Embryonic facial prominence (tissue), 1 donor: ENCODE measurements at regions not wholly inside any gene's neighbourhood (a gene's known extent, or its start where the extent isn't known, plus 50 kb on each side); places are given as distances from the start of the nearest gene placed in this dataset.

Experiments
- DNase-seq: peaks from one replicate; pipeline ENCODE4 v3.0.0-alpha.2; 2016; ENCODE audit errors: extremely low spot score

DNA sequence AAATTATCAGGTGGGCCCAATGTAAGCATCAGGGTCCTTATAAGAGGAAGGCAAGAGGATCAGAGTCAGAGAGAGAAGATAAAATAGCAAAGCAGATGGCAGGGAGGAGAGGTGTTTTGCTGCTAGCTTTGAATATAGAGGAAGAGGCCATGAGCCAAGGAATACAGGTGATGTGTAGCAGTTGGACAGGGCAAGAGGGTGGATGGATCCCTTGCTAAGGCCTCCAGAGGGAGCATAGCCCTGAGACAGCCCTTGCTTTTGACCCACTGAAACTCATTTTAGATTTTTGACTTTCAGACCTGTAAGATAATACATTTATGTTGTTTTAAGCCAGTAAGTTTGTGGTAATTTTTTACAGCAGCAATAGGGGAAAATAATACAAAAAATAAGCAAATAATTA, 116.6 kb upstream of the PARD3B start:
- no peak for DNase-seq

- DNase-seq, result no peak
Measured at GRCh38 chr2:204431529-204431928, 113.7 kb upstream of the PARD3B start.

DNA sequence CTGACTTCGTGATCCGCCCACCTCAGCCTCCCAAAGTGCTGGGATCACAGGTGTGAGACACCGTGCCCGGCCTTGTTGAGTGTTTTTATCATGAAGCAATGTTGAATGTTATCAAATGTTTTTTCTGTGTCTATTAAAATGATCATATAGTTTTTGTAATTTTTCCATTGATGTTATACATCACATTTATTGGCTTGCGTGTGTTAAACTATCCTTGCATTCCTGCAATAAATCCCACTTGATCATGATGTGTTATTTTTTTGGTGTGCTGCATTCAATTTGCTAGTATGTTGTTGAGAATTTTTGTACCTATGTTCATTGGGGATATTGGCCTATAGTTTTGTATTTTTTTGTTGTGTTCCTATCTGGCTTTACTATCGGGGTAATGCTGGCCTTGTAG, 113.1 kb upstream of the PARD3B start:
- no peak for DNase-seq

GRCh38 chr2:204434660-204435462, 110.4 kb upstream of the PARD3B start:
- no peak for DNase-seq

DNA sequence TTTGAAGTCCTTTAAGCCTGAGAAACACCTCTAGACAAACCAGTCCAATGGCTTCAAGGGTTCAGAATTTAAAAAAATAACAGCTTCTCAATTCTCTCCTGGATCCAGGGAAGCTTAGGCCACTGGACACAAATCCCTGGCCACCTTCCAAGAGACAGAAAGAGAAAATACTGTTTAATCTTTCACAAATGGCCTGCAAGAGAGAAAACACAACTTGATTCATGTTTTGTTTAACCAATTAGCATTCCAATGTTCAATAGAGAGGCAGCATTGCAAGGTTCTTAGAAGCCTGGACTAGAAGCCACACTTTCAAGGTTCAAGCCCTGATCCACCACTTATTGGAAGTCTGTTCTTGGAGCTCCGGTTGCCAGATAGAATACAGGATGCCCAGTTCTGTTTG, 109.0 kb upstream of the PARD3B start:
- DNase-seq, result no peak

DNA sequence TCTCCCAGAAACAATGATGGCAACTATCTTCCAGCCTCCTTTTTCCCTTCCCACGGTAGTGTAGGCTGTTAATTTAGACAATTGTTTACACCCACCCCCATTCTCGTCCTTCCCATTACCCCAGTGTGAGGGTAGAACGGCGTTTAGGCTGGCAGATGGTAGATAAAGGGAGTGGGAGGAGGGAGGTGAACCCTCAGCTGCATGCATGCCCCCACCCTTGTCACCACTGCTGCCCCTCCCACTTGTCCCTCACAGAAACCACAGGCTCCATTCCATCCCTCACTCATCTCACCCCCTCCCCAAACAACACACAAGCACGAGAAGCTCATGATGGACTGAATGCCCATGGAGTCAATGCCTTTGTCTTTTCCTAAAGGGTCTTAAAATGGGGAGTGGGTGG, 107.9 kb upstream of the PARD3B start:
- no peak for DNase-seq

GRCh38 chr2:204437815-204438756, 107.2 kb upstream of the PARD3B start:
- no peak for DNase-seq

- DNase-seq, result no peak
Measured at GRCh38 chr2:204441316-204441715, 104.0 kb upstream of the PARD3B start.

GRCh38 chr2:204445149-204445548, 100.1 kb upstream of the PARD3B start:
- DNase-seq, result no peak

DNA sequence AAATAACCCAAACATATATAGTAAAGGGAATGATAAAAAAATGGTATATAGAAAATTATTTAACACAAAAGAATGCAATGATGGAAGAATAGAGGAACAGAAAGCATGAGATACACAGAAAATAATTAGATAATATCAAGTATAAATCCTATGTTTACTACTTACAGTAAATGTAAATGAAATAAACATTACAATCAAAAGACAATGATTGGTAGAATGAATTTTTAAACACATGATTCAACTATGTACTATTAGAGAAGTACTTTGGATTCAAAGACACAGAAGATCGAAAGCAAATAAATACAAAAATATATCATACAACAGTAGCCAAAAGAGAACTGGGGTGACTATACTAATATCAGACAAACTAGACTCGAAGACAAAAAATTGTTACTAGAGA, 97.6 kb upstream of the PARD3B start:
- no peak for DNase-seq

DNA sequence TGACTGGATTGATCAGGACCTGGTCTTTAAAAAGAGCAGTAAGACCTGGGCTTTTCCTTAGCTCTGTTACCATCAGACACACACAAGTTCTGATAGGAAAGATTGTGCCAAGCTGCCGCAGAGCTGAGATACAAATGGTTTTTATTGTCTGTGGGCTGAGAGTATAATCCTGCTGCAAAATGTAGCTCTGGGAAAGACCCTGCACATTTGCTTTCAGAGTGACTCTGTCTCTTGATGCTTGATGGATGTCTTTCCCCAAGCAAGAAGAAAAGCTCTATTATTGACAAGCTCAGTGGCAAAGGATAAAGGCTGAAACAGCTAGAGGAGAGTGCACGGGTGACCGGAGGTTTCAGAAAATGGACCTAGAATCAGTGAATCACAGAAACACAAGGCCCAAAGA, 95.3 kb upstream of the PARD3B start:
- DNase-seq, result no peak

DNA sequence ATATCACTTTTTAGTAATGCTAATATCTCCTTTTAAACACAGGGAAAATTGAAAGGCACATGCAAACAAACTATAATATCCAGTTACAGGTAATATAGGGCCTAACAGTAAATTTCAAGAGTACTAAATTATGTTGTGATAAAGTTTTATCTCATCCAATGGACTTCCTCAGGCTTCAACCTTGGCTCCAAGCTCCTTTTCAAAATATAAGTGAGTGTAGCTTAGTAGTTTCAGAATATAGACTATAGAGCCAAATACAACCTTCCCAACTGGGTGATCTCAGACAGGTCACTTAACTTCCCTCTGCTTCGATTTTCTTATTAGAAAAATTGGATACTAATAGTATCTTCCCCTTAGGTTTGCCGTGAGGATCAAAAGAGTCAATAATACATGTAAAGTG, 93.5 kb upstream of the PARD3B start:
- DNase-seq, result no peak

DNA sequence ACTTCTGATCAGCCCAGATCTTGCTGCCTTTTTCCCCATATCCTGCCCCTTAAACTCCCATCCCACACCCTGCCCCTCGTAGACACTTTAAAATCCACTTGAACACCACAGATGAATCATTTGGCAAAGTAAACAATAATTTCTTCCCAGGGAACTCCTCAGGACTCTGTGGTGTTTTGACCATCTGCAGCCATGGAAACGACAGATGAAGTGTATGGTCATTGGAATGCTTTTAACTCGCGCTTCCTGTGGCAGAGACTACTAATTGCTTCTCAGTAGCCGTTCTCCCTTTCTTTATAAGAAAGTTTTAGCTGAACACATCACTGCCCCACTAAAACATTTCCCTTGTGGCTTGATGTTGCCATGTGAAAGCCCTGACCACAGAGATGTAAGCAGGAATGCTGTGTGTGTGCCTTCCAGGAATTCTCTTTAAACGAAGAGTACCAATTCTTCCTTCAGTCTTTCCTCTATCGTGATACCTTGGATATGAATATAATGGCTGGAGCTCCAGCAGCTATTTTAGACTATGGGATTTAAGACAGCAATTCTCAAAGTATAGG, 92.7 kb upstream of the PARD3B start:
- DNase-seq, result peak; percentile 32

DNA sequence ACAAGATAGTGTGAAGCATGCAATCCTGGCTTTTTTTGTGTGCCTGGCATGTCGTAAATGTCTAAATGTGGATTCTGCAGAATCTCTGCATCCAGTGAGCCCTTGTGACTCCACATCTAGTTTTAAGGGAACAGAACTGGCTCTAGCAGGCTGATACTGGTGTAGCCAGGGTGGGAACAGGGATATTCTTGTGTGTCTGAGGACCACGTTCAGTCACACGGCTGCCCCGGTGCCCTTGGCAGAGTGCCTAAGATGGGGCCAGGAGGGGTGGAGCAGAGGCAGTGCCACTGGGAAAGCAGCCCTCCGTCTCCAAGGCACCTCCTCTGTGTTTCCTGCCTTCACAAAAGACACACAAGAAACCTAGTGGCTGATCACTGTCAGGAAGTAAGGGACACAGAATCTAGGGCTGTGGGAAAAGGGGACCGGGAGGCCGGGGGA, 91.5 kb upstream of the PARD3B start:
- no peak for DNase-seq

- DNase-seq, result no peak
Measured at GRCh38 chr2:204454672-204455380, 90.4 kb upstream of the PARD3B start.

- DNase-seq, result no peak
Measured at GRCh38 chr2:204468746-204469429, 76.4 kb upstream of the PARD3B start.

- DNase-seq, result no peak
Measured at GRCh38 chr2:204470178-204470620, 75.1 kb upstream of the PARD3B start.

- no peak for DNase-seq
Measured at GRCh38 chr2:204470621-204471196, 74.6 kb upstream of the PARD3B start.

DNA sequence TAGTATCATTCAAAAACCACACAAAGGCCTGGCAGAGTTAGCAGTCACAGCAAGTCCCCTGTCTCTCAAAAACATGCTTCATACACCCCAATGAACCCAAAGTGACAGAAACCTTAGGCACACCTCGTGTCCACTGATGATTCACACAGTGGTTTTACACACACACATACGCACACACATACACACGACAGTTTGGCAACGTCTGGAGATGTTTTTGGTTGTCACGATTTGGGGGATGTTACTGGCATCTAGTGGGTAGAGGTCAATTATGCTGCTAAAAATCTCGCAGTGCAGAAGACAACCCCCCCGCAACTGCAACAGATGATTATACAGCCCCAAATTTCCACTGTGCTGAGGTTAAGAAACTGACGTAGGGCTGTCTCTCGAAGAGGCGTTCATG, 72.9 kb upstream of the PARD3B start:
- no peak for DNase-seq

- DNase-seq, result no peak
Measured at GRCh38 chr2:204473224-204473623, 72.1 kb upstream of the PARD3B start.

GRCh38 chr2:204475399-204475798, 69.9 kb upstream of the PARD3B start:
- no peak for DNase-seq
